ENCODE measurements at regions not wholly inside any gene's neighbourhood (a gene's known extent, or its start where the extent isn't known, plus 50 kb on each side); places are given as distances from the start of the nearest gene placed in this dataset.

DNA sequence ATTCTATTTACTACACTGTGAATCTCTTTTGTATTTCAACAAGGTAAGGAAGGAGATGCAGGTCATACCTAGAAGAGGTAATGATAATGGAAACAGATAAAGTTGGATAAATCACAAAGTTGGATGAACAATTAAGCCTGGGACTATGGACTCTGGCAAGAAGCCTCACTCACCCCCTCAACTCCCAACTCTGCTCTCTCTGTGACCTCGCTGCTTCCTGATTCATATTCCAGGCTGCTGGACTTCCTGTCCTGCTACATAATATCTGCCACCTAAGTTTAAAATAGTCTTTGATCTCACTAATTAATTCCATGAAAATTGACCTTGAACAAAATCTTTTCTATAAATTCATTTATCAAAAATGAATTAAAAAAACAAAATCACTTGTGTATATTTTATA lies 215.3 kb downstream of the CALCRL start:
- FAIRE-seq (no peak), DNase-seq (ENCODE audit: extremely low read depth in 1 of 4, low spot score in 3 of 4) (no peak), ATAC-seq (no peak)
- ChIA-PET CTCF (ENCODE audit: low intra/inter-chr PET ratio) (no interaction called here), POLR2A (no interaction called here)
- no peak overlapping the region for H3K4me3 ChIP-seq
- no peaks in the 10 kb centered on the region for H3K27me3 ChIP-seq (ENCODE audit: control insufficient read depth in 2 of 2, insufficient read depth in 2 of 2, low read length in 2 of 2)
- 0% methylated on average over 1 of the region's 1 CpG for WGBS (ENCODE audit: insufficient coverage, low coverage, missing lambda C conversion rate)
- BruUV-seq (replicated peaks): no TSS peak
- H3K9me3 ChIP-seq (replicated peaks; ENCODE audit: control insufficient read depth, insufficient read depth, low read depth, low read length): no peaks in the 10 kb centered on the region; the same call in 1 of the 2 replicates
- no peaks in the 10 kb centered on the region for H3K79me2 ChIP-seq (ENCODE audit: control insufficient read depth, insufficient read depth, low read length)
- in situ Hi-C loops (cut with MboI): no loop called here
- intact Hi-C loops (cut with micrococcal nuclease): no loop called here
- H3K4me1 ChIP-seq (replicated peaks in 1 of 2; ENCODE audit: control insufficient read depth in 2 of 2, insufficient read depth in 2 of 2, low read length in 2 of 2): no peaks in the 10 kb centered on the region
- H3K9me1 ChIP-seq (ENCODE audit: control insufficient read depth, insufficient read depth, low read length): no peaks in the 10 kb centered on the region
- no peaks in the 10 kb centered on the region for H3K36me3 ChIP-seq (ENCODE audit: control insufficient read depth, insufficient read depth, low read length)
- no peak overlapping the region for H3K4me2 ChIP-seq (ENCODE audit: insufficient read depth, low read length)
- H3K9ac ChIP-seq (ENCODE audit: insufficient read depth in 1 of 2, low read depth in 2 of 2, low read length in 2 of 2): no peak overlapping the region
- H4K20me1 ChIP-seq (replicated peaks; ENCODE audit: control insufficient read depth, insufficient read depth, low read length): no peaks in the 10 kb centered on the region
- no peak overlapping the region for H2AFZ ChIP-seq (ENCODE audit: low read depth, low read length)
- H3K27ac ChIP-seq (ENCODE audit: extremely low read depth, low read depth, low read length): no peak overlapping the region
- no peak for TF ChIP-seq ADNP (tag; IDR thresholded peaks at IDR 0.05)
- TF ChIP-seq, protein P1, sequence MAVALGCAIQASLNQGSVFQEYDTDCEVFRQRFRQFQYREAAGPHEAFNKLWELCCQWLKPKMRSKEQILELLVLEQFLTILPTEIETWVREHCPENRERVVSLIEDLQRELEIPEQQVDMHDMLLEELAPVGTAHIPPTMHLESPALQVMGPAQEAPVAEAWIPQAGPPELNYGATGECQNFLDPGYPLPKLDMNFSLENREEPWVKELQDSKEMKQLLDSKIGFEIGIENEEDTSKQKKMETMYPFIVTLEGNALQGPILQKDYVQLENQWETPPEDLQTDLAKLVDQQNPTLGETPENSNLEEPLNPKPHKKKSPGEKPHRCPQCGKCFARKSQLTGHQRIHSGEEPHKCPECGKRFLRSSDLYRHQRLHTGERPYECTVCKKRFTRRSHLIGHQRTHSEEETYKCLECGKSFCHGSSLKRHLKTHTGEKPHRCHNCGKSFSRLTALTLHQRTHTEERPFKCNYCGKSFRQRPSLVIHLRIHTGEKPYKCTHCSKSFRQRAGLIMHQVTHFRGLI (CRISPR knock-in tag; IDR thresholded peaks at IDR 0.05): no peak
- TF ChIP-seq, protein P2, sequence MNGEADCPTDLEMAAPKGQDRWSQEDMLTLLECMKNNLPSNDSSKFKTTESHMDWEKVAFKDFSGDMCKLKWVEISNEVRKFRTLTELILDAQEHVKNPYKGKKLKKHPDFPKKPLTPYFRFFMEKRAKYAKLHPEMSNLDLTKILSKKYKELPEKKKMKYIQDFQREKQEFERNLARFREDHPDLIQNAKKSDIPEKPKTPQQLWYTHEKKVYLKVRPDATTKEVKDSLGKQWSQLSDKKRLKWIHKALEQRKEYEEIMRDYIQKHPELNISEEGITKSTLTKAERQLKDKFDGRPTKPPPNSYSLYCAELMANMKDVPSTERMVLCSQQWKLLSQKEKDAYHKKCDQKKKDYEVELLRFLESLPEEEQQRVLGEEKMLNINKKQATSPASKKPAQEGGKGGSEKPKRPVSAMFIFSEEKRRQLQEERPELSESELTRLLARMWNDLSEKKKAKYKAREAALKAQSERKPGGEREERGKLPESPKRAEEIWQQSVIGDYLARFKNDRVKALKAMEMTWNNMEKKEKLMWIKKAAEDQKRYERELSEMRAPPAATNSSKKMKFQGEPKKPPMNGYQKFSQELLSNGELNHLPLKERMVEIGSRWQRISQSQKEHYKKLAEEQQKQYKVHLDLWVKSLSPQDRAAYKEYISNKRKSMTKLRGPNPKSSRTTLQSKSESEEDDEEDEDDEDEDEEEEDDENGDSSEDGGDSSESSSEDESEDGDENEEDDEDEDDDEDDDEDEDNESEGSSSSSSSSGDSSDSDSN (IDR thresholded peaks at IDR 0.05; ENCODE audit: borderline replicate concordance in 1 of 2, low read depth in 2 of 2, low read length in 2 of 2): no peak

All from K562 (cell line).